Neuronal stem cell (in vitro differentiated cells): ENCODE measurements at regions not wholly inside any gene's neighbourhood (a gene's known extent, or its start where the extent isn't known, plus 50 kb on each side); places are given as distances from the start of the nearest gene placed in this dataset.

ENCODE experiments used
- DNase-seq: peaks from one replicate; pipeline ENCODE4 v3.0.0-alpha.2; 2013; ENCODE audit warnings: low spot score
- H2AFZ ChIP-seq: one replicate; pipeline ENCODE4 v1.6.1; 2013; ENCODE audit warnings: mild to moderate bottlenecking, low read length, inconsistent platforms
- H2AK5ac ChIP-seq: 2 replicates; pipeline ENCODE4 v1.6.1; 2013; ENCODE audit warnings: low read depth, mild to moderate bottlenecking, inconsistent platforms, low read length, moderate library complexity, mixed read lengths
- H2BK120ac ChIP-seq: 2 replicates; pipeline ENCODE4 v1.6.1; 2013; ENCODE audit warnings: low read depth, mild to moderate bottlenecking, inconsistent platforms, low read length, moderate library complexity, mixed read lengths
- H2BK12ac ChIP-seq: one replicate; pipeline ENCODE4 v1.6.1; 2013; ENCODE audit warnings: low read length, inconsistent platforms
- H2BK15ac ChIP-seq: 2 replicates; pipeline ENCODE4 v1.6.1; 2013; ENCODE audit warnings: mild to moderate bottlenecking, low read length, inconsistent platforms, mixed read lengths
- H2BK5ac ChIP-seq: one replicate; pipeline ENCODE4 v1.6.1; 2013; ENCODE audit warnings: inconsistent platforms, mild to moderate bottlenecking, low read length, moderate library complexity
- H3K14ac ChIP-seq: one replicate; pipeline ENCODE4 v1.6.1; 2013; ENCODE audit warnings: low read length, inconsistent platforms
- H3K18ac ChIP-seq: 2 replicates; pipeline ENCODE4 v1.6.1; 2013; ENCODE audit warnings: low read length, inconsistent platforms
- H3K23ac ChIP-seq: 2 replicates; pipeline ENCODE4 v1.6.1; 2013; ENCODE audit warnings: low read depth, mild to moderate bottlenecking, mixed read lengths, low read length, inconsistent platforms; ENCODE audit not compliant: poor library complexity
- H3K27ac ChIP-seq: replicated peaks from 3 replicates; pipeline ENCODE4 v1.5.1; 2013; ENCODE audit warnings: low read length, inconsistent platforms
- H3K27me3 ChIP-seq, 3 experiments: 2 replicates each; pipeline ENCODE4 v1.6.1; 2013; ENCODE audit warnings: low read length in 3 of 3, mild to moderate bottlenecking in 2 of 3, inconsistent platforms in 1 of 3, low read depth in 1 of 3, mixed read lengths in 1 of 3, moderate library complexity in 1 of 3; ENCODE audit not compliant: control insufficient read depth in 3 of 3, insufficient read depth in 3 of 3
- H3K36me3 ChIP-seq, 2 donors: replicated peaks in 1 of 2; 2 replicates each; pipeline ENCODE4 v1.6.1; 2013; ENCODE audit warnings: low read length in 2 of 2; ENCODE audit not compliant: control insufficient read depth in 2 of 2, insufficient read depth in 2 of 2
- H3K4ac ChIP-seq: 2 replicates; pipeline ENCODE4 v1.6.1; 2013; ENCODE audit warnings: inconsistent platforms, mild to moderate bottlenecking, low read length, moderate library complexity
- H3K4me1 ChIP-seq, 2 donors: 1 replicate in 1 of 2; 2 replicates in 1 of 2; pipeline ENCODE4 v1.6.1; 2013; ENCODE audit warnings: low read length in 2 of 2, low read depth in 1 of 2; ENCODE audit not compliant: control insufficient read depth in 2 of 2, insufficient read depth in 1 of 2
- H3K4me2 ChIP-seq: one replicate; pipeline ENCODE4 v1.6.1; 2013; ENCODE audit warnings: mild to moderate bottlenecking, low read length, inconsistent platforms; ENCODE audit not compliant: insufficient read depth, poor library complexity, severe bottlenecking
- H3K4me3 ChIP-seq, 2 donors: 2 replicates each; pipeline ENCODE4 v1.5.1; 2013; ENCODE audit warnings: low read length in 2 of 2, mild to moderate bottlenecking in 2 of 2, inconsistent platforms in 1 of 2, moderate library complexity in 1 of 2
- H3K79me1 ChIP-seq: one replicate; pipeline ENCODE4 v1.6.1; 2013; ENCODE audit warnings: low read depth, mild to moderate bottlenecking, inconsistent platforms, low read length, moderate library complexity
- H3K9ac ChIP-seq: one replicate; pipeline ENCODE4 v1.6.1; 2013; ENCODE audit warnings: mild to moderate bottlenecking, low read depth, low read length, inconsistent platforms; ENCODE audit not compliant: poor library complexity
- H3K9me3 ChIP-seq, 2 donors: replicated peaks in 1 of 2; 2 replicates each; pipeline versions ENCODE3 to v1.6.1; 2013; ENCODE audit warnings: low read length in 2 of 2, mild to moderate bottlenecking in 2 of 2, inconsistent platforms in 1 of 2, low read depth in 1 of 2, mixed read lengths in 1 of 2, moderate library complexity in 1 of 2; ENCODE audit not compliant: control insufficient read depth in 2 of 2, insufficient read depth in 1 of 2
- H4K8ac ChIP-seq: one replicate; pipeline ENCODE4 v1.6.1; 2013; ENCODE audit warnings: low read depth, mild to moderate bottlenecking, inconsistent platforms, low read length, moderate library complexity
- H4K91ac ChIP-seq: one replicate; pipeline ENCODE4 v1.6.1; 2013; ENCODE audit warnings: low read length, low read depth, mild to moderate bottlenecking, inconsistent platforms; ENCODE audit not compliant: poor library complexity
- WGBS, 2 donors: extraction: QIAGEN DNeasy Blood & Tissue Kit; methylation state at CpG; one replicate each; pipeline ENCODE4 v1.1.7; 2013; ENCODE audit warnings: missing lambda C conversion rate in 2 of 2, mixed read lengths in 1 of 2; ENCODE audit not compliant: insufficient read length in 2 of 2, insufficient replicate concordance in 1 of 2; ENCODE audit errors: extremely low coverage in 2 of 2; 5-methylcytosine and 5-hydroxymethylcytosine counted together

GRCh38 chr3:25181096-25181495 lies 247.0 kb upstream of the RARB start:
- no peak overlapping the region for H2AK5ac ChIP-seq
- WGBS, 2 donors, result no CpG with 5 or more reads among the region's 2 CpGs
- no peak overlapping the region for H4K8ac ChIP-seq

GRCh38 chr3:25182794-25183193 lies 245.3 kb upstream of the RARB start:
- Histone ChIP-seq H3K27ac (no peak overlapping the region), H3K14ac (no peak overlapping the region), H2BK120ac (no peak overlapping the region), H3K4ac (no peak overlapping the region), H3K4me1 (peaks cover 0 to 1% of the 10 kb centered on the region in 2 donors), H2BK12ac (no peak overlapping the region), H3K23ac (no peak overlapping the region), H4K8ac (no peak overlapping the region), H3K27me3 (no peaks in the 10 kb centered on the region), H4K91ac (no peak overlapping the region), H2BK5ac (no peak overlapping the region), H3K36me3 (no peaks in the 10 kb centered on the region), H2BK15ac (no peak overlapping the region), H2AK5ac (no peak overlapping the region), H3K4me2 (no peak overlapping the region), H3K79me1 (no peaks in the 10 kb centered on the region), H3K9me3 (no peaks in the 10 kb centered on the region), H3K4me3 (no peak overlapping the region), H3K9ac (no peak overlapping the region), H3K18ac (no peak overlapping the region), H2AFZ (no peak overlapping the region)
- DNase-seq, result no peak
- WGBS, 2 donors, result no CpG with 5 or more reads among the region's 3 CpGs

More at GRCh38 chr3:25181096-25181495, 247.0 kb upstream of the RARB start:
- H3K79me1 ChIP-seq, result no peaks in the 10 kb centered on the region
- no peak overlapping the region for H3K4me2 ChIP-seq
- H3K9me3 ChIP-seq, result no peaks in the 10 kb centered on the region
- H3K4ac ChIP-seq, result no peak overlapping the region
- H2AFZ ChIP-seq, result no peak overlapping the region
- H3K23ac ChIP-seq, result no peak overlapping the region
- no peak overlapping the region for H3K14ac ChIP-seq
- H3K4me1 ChIP-seq, result no peaks in the 10 kb centered on the region
- no peaks in the 10 kb centered on the region for H3K27me3 ChIP-seq
- no peak overlapping the region for H3K18ac ChIP-seq
- no peak overlapping the region for H3K9ac ChIP-seq
- no peak overlapping the region for H2BK15ac ChIP-seq
- H3K27ac ChIP-seq, result no peak overlapping the region
- no peak overlapping the region for H2BK5ac ChIP-seq
- DNase-seq, result no peak
- no peak overlapping the region for H4K91ac ChIP-seq
- H2BK12ac ChIP-seq, result no peak overlapping the region
- H3K36me3 ChIP-seq, result no peaks in the 10 kb centered on the region
- no peak overlapping the region for H3K4me3 ChIP-seq
- H2BK120ac ChIP-seq, result no peak overlapping the region

- no peak overlapping the region for H2BK12ac ChIP-seq
- no peak overlapping the region for H3K14ac ChIP-seq
- no peak overlapping the region for H3K4ac ChIP-seq
- peaks cover 0 to 1% of the 10 kb centered on the region in 2 donors for H3K4me1 ChIP-seq
- no peak overlapping the region for H3K4me2 ChIP-seq
- H3K36me3 ChIP-seq, result no peaks in the 10 kb centered on the region
- H4K8ac ChIP-seq, result no peak overlapping the region
- no peak overlapping the region for H4K91ac ChIP-seq
- no CpG with 5 or more reads among the region's 4 CpGs for WGBS, 2 donors
- H3K27me3 ChIP-seq, result no peaks in the 10 kb centered on the region
- DNase-seq, result no peak
- no peak overlapping the region for H2BK120ac ChIP-seq
- H3K4me3 ChIP-seq, result no peak overlapping the region
- no peak overlapping the region for H3K9ac ChIP-seq
- H3K18ac ChIP-seq, result no peak overlapping the region
- H2BK15ac ChIP-seq, result no peak overlapping the region
- no peak overlapping the region for H2AFZ ChIP-seq
- no peak overlapping the region for H2BK5ac ChIP-seq
- H3K27ac ChIP-seq, result no peak overlapping the region
- no peaks in the 10 kb centered on the region for H3K9me3 ChIP-seq
- H2AK5ac ChIP-seq, result no peak overlapping the region
- H3K79me1 ChIP-seq, result no peaks in the 10 kb centered on the region
- no peak overlapping the region for H3K23ac ChIP-seq
Observed at GRCh38 chr3:25184641-25185250, 243.3 kb upstream of the RARB start.

GRCh38 chr3:25191673-25192072 lies 236.4 kb upstream of the RARB start:
- Histone ChIP-seq H3K9me3 (no peaks in the 10 kb centered on the region), H4K8ac (no peak overlapping the region), H3K4me2 (no peak overlapping the region), H3K4me1 (peaks cover 0 to 1% of the 10 kb centered on the region in 2 donors), H2BK5ac (no peak overlapping the region), H3K4ac (no peak overlapping the region), H3K4me3 (no peak overlapping the region), H2BK120ac (no peak overlapping the region), H3K18ac (no peak overlapping the region), H2AK5ac (no peak overlapping the region), H3K14ac (no peak overlapping the region), H2BK15ac (no peak overlapping the region), H3K27me3 (no peaks in the 10 kb centered on the region), H4K91ac (no peak overlapping the region), H3K79me1 (no peaks in the 10 kb centered on the region), H2AFZ (no peak overlapping the region), H2BK12ac (no peak overlapping the region), H3K23ac (no peak overlapping the region), H3K27ac (no peak overlapping the region), H3K36me3 (no peaks in the 10 kb centered on the region), H3K9ac (no peak overlapping the region)
- no CpG with 5 or more reads among the region's 5 CpGs for WGBS, 2 donors
- DNase-seq, result no peak
